ENCODE measurements at regions not wholly inside any gene's neighbourhood (a gene's known extent, or its start where the extent isn't known, plus 50 kb on each side); places are given as distances from the start of the nearest gene placed in this dataset.
A peak's percentile ranks its signal among the peaks of the same experiment; 100 is the strongest.
"Not testable (repeated sequence)": the region's sequence is repeated elsewhere in the genome, so short reads cannot be mapped to it uniquely, and the experiment has no call there.

GRCh38 chr13:38147050-38147449, 202.6 kb upstream of the UFM1 start:
- no peak for DNase-seq

GRCh38 chr13:38141792-38142191, 207.9 kb upstream of the UFM1 start:
- no peak for DNase-seq

- DNase-seq: no peak
Measured at GRCh38 chr13:38135592-38135991, 214.1 kb upstream of the UFM1 start.

- DNase-seq: no peak
Measured at GRCh38 chr13:38121267-38121666, 228.4 kb upstream of the UFM1 start.

- DNase-seq: no peak
Measured at GRCh38 chr13:38103851-38104250, 234.3 kb upstream of the TRPC4 start.

- no peak for DNase-seq
Measured at GRCh38 chr13:38099751-38100150, 230.2 kb upstream of the TRPC4 start.

GRCh38 chr13:38093425-38093824, 223.9 kb upstream of the TRPC4 start:
- DNase-seq: no peak

GRCh38 chr13:38090913-38091312, 221.3 kb upstream of the TRPC4 start:
- no peak for DNase-seq

GRCh38 chr13:38086721-38087120, 217.1 kb upstream of the TRPC4 start:
- DNase-seq: no peak

- no peak for DNase-seq
Measured at GRCh38 chr13:38086013-38086412, 216.4 kb upstream of the TRPC4 start.

- no peak for DNase-seq
Measured at GRCh38 chr13:38073931-38074330, 204.4 kb upstream of the TRPC4 start.

- DNase-seq: no peak
Measured at GRCh38 chr13:38072696-38073095, 203.1 kb upstream of the TRPC4 start.

- DNase-seq: not testable (repeated sequence)
Measured at GRCh38 chr13:38071340-38071739, 201.8 kb upstream of the TRPC4 start.

- no peak for DNase-seq
Measured at GRCh38 chr13:38053896-38054295, 184.3 kb upstream of the TRPC4 start.

- no peak for DNase-seq
Measured at GRCh38 chr13:38046049-38046376, 176.4 kb upstream of the TRPC4 start.

- DNase-seq: peak in 1 of 2 experiments; percentile 28
Measured at GRCh38 chr13:38045278-38046048, 175.9 kb upstream of the TRPC4 start.

- no peak for DNase-seq
Measured at GRCh38 chr13:38044067-38044466, 174.5 kb upstream of the TRPC4 start.

GRCh38 chr13:38042771-38043170, 173.2 kb upstream of the TRPC4 start:
- DNase-seq: no peak

GRCh38 chr13:38024431-38024830, 154.9 kb upstream of the TRPC4 start:
- no peak for DNase-seq

- no peak for DNase-seq
Measured at GRCh38 chr13:38017320-38017719, 147.7 kb upstream of the TRPC4 start.

GRCh38 chr13:38013676-38014075, 144.1 kb upstream of the TRPC4 start:
- no peak for DNase-seq

GRCh38 chr13:38012096-38012495, 142.5 kb upstream of the TRPC4 start:
- no peak for DNase-seq

GRCh38 chr13:38008636-38009035, 139.1 kb upstream of the TRPC4 start:
- DNase-seq: no peak

- DNase-seq: no peak
Measured at GRCh38 chr13:38002606-38003005, 133.0 kb upstream of the TRPC4 start.

- no peak for DNase-seq
Measured at GRCh38 chr13:37997641-37998040, 128.1 kb upstream of the TRPC4 start.

All from SW 1271 (cell line).